ENCODE measurements at regions not wholly inside any gene's neighbourhood (a gene's known extent, or its start where the extent isn't known, plus 50 kb on each side); places are given as distances from the start of the nearest gene placed in this dataset.

GRCh38 chr13:88800505-88800904, 1129.3 kb downstream of the SLITRK5 start:
- no peak overlapping the region for H3K27ac ChIP-seq (ENCODE audit: low read depth, low read length, poor library complexity, severe bottlenecking)
- TF ChIP-seq, protein P1, sequence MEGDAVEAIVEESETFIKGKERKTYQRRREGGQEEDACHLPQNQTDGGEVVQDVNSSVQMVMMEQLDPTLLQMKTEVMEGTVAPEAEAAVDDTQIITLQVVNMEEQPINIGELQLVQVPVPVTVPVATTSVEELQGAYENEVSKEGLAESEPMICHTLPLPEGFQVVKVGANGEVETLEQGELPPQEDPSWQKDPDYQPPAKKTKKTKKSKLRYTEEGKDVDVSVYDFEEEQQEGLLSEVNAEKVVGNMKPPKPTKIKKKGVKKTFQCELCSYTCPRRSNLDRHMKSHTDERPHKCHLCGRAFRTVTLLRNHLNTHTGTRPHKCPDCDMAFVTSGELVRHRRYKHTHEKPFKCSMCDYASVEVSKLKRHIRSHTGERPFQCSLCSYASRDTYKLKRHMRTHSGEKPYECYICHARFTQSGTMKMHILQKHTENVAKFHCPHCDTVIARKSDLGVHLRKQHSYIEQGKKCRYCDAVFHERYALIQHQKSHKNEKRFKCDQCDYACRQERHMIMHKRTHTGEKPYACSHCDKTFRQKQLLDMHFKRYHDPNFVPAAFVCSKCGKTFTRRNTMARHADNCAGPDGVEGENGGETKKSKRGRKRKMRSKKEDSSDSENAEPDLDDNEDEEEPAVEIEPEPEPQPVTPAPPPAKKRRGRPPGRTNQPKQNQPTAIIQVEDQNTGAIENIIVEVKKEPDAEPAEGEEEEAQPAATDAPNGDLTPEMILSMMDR (conservative IDR thresholded peaks at IDR 0.05; ENCODE audit: low read depth, low read length): no peak
- no peak for TF ChIP-seq EZH2 (IDR thresholded peaks at IDR 0.05; ENCODE audit: borderline replicate concordance, low read depth, low read length, poor library complexity, severe bottlenecking)
- DNase-seq (ENCODE audit: low spot score): no peak
- no TSS peak for BruUV-seq (replicated peaks)
- H3K27me3 ChIP-seq (replicated peaks; ENCODE audit: insufficient read depth, low read depth, low read length, poor library complexity): no peaks in the 10 kb centered on the region
- no peaks in the 10 kb centered on the region for H3K9me3 ChIP-seq (ENCODE audit: low read depth, low read length, poor library complexity, severe bottlenecking)
- intact Hi-C loops (cut with micrococcal nuclease; ENCODE audit: unreplicated experiment): no loop called here
- no peak overlapping the region for H3K4me3 ChIP-seq (ENCODE audit: low read depth, low read length, poor library complexity, severe bottlenecking)
- no peaks in the 10 kb centered on the region for H3K36me3 ChIP-seq (ENCODE audit: insufficient read depth, low read length, poor library complexity, severe bottlenecking)
- CTCF ChIA-PET: no interaction called here
- POLR2A ChIA-PET (ENCODE audit: low non-redundant PET): no interaction called here
- H3K4me1 ChIP-seq (ENCODE audit: insufficient read depth, low read length, poor library complexity, severe bottlenecking): no peaks in the 10 kb centered on the region

DNA sequence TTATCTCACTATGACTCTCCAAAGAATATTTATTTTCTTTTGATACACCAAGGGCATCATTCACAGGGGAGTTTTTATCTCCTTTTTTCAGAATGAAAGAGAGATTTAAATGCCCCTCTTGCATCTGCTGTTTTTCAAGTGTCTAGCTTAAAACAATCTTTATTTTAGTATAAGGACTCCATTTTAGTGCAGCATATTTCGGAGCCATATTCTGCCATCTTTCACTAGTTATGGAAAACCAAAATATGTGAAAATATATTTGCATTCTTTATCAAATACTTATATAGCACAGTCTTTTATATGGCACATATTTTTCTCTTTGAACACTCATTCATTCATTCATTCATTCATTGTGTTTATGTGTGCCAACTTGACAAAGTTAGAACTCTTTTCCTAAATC, 1130.2 kb downstream of the SLITRK5 start:
- no TSS peak for BruUV-seq (replicated peaks)
- Histone ChIP-seq H3K27ac (ENCODE audit: low read depth, low read length, poor library complexity, severe bottlenecking) (no peak overlapping the region), H3K36me3 (ENCODE audit: insufficient read depth, low read length, poor library complexity, severe bottlenecking) (no peaks in the 10 kb centered on the region), H3K4me3 (ENCODE audit: low read depth, low read length, poor library complexity, severe bottlenecking) (no peak overlapping the region), H3K27me3 (replicated peaks; ENCODE audit: insufficient read depth, low read depth, low read length, poor library complexity) (no peaks in the 10 kb centered on the region), H3K9me3 (ENCODE audit: low read depth, low read length, poor library complexity, severe bottlenecking) (no peaks in the 10 kb centered on the region), H3K4me1 (ENCODE audit: insufficient read depth, low read length, poor library complexity, severe bottlenecking) (no peaks in the 10 kb centered on the region)
- CTCF ChIA-PET: no interaction called here
- DNase-seq (ENCODE audit: low spot score): no peak
- intact Hi-C loops (cut with micrococcal nuclease; ENCODE audit: unreplicated experiment): no loop called here
- no peak for TF ChIP-seq EZH2 (IDR thresholded peaks at IDR 0.05; ENCODE audit: borderline replicate concordance, low read depth, low read length, poor library complexity, severe bottlenecking)
- TF ChIP-seq, protein P1 (conservative IDR thresholded peaks at IDR 0.05; ENCODE audit: low read depth, low read length): no peak
- POLR2A ChIA-PET (ENCODE audit: low non-redundant PET): no interaction called here

- intact Hi-C loops (cut with micrococcal nuclease; ENCODE audit: unreplicated experiment): no loop called here
Observed at GRCh38 chr13:88802886-88803285, 1131.7 kb downstream of the SLITRK5 start.

More at GRCh38 chr13:88802886-88803285, 1131.7 kb downstream of the SLITRK5 start:
- no peaks in the 10 kb centered on the region for H3K9me3 ChIP-seq (ENCODE audit: low read depth, low read length, poor library complexity, severe bottlenecking)
- no peaks in the 10 kb centered on the region for H3K27me3 ChIP-seq (replicated peaks; ENCODE audit: insufficient read depth, low read depth, low read length, poor library complexity)
- ChIA-PET CTCF (no interaction called here), POLR2A (ENCODE audit: low non-redundant PET) (no interaction called here)
- no peak overlapping the region for H3K4me3 ChIP-seq (ENCODE audit: low read depth, low read length, poor library complexity, severe bottlenecking)
- H3K36me3 ChIP-seq (ENCODE audit: insufficient read depth, low read length, poor library complexity, severe bottlenecking): no peaks in the 10 kb centered on the region
- H3K4me1 ChIP-seq (ENCODE audit: insufficient read depth, low read length, poor library complexity, severe bottlenecking): no peaks in the 10 kb centered on the region
- TF ChIP-seq, protein P1 (conservative IDR thresholded peaks at IDR 0.05; ENCODE audit: low read depth, low read length): no peak
- TF ChIP-seq EZH2 (IDR thresholded peaks at IDR 0.05; ENCODE audit: borderline replicate concordance, low read depth, low read length, poor library complexity, severe bottlenecking): no peak
- no TSS peak for BruUV-seq (replicated peaks)
- DNase-seq (ENCODE audit: low spot score): no peak
- no peak overlapping the region for H3K27ac ChIP-seq (ENCODE audit: low read depth, low read length, poor library complexity, severe bottlenecking)

Data from A673 (cell line).